Mucosa of descending colon (tissue), 3 donors: ENCODE measurements at regions not wholly inside any gene's neighbourhood (a gene's known extent, or its start where the extent isn't known, plus 50 kb on each side); places are given as distances from the start of the nearest gene placed in this dataset.
"Not testable (repeated sequence)": the region's sequence is repeated elsewhere in the genome, so short reads cannot be mapped to it uniquely, and the experiment has no call there.

Source experiments
- ATAC-seq: fragments of 200-7000 bp; cut with Tn5 transposase; one replicate; pipeline ENCODE4 v1.9.1; 2020; ENCODE audit warnings: mild to moderate bottlenecking, moderate library complexity
- DNase-seq, 3 donors: peaks; one replicate each; pipeline ENCODE4 v3.0.0-alpha.2; 2020
- H3K36me3 ChIP-seq: fragments of 200-600 bp; one replicate; pipeline ENCODE4 v1.8.0; 2021; ENCODE audit warnings: low read depth, mild to moderate bottlenecking
- H3K4me1 ChIP-seq: fragments of 200-600 bp; one replicate; pipeline ENCODE4 v1.8.0; 2021; ENCODE audit warnings: low read depth, mild to moderate bottlenecking
- H3K4me3 ChIP-seq: fragments of 200-600 bp; one replicate; pipeline ENCODE4 v1.8.0; 2021; ENCODE audit warnings: mild to moderate bottlenecking
- H3K9me3 ChIP-seq: fragments of 200-600 bp; one replicate; pipeline ENCODE4 v1.8.0; 2021; ENCODE audit warnings: mild to moderate bottlenecking
- intact Hi-C, 2 donors: fragments of 100-400 bp; cut with DNase I in 1 of 2; cut with micrococcal nuclease in 1 of 2; formaldehyde crosslinking; loops; one replicate each; pipeline versions ENCODE4 v1.11.0 to v1.11.1; 2022; cut with DNase I, micrococcal nuclease
- TF ChIP-seq, protein P1 (sequence below): fragments of 200-600 bp; IDR thresholded peaks from one replicate; pipeline ENCODE4 v1.8.0; 2022; ENCODE audit warnings: antibody characterized with exemption, mild to moderate bottlenecking
- donor health status: DM: no; HTN: no; CAD: no; lungs with moderate emphysema.
- donor health status: DM: no; HTN: no; CAD: no.
- donor health status: DM: no; HTN: yes; CAD: no.

DNA sequence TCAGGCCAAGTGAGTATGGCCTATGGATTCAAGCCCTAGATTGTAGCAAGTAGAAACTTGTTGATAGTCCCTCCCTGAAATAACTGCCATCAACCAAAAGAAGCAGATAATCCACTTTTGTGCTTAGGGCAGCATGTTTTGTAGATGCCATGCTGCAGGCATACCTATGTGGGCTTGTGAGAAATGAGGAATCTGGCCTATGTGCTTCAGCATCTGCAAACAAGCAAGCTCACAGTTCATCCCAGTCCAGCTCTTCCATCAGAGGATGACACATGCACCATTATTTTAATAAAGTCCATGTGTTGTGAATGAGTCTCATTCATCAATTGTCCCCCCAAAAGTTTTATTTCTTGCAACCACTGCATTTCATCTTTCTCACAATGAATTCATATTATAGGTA, 421.9 kb upstream of the DIPK2B start:
- Histone ChIP-seq H3K4me1 (no peaks in the 10 kb centered on the region), H3K9me3 (no peaks in the 10 kb centered on the region), H3K4me3 (no peak overlapping the region), H3K36me3 (no peaks in the 10 kb centered on the region)
- TF ChIP-seq, protein P1, sequence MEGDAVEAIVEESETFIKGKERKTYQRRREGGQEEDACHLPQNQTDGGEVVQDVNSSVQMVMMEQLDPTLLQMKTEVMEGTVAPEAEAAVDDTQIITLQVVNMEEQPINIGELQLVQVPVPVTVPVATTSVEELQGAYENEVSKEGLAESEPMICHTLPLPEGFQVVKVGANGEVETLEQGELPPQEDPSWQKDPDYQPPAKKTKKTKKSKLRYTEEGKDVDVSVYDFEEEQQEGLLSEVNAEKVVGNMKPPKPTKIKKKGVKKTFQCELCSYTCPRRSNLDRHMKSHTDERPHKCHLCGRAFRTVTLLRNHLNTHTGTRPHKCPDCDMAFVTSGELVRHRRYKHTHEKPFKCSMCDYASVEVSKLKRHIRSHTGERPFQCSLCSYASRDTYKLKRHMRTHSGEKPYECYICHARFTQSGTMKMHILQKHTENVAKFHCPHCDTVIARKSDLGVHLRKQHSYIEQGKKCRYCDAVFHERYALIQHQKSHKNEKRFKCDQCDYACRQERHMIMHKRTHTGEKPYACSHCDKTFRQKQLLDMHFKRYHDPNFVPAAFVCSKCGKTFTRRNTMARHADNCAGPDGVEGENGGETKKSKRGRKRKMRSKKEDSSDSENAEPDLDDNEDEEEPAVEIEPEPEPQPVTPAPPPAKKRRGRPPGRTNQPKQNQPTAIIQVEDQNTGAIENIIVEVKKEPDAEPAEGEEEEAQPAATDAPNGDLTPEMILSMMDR, result no peak
- DNase-seq (no peak), ATAC-seq (no peak)
- intact Hi-C loops, result no loop called here

DNA sequence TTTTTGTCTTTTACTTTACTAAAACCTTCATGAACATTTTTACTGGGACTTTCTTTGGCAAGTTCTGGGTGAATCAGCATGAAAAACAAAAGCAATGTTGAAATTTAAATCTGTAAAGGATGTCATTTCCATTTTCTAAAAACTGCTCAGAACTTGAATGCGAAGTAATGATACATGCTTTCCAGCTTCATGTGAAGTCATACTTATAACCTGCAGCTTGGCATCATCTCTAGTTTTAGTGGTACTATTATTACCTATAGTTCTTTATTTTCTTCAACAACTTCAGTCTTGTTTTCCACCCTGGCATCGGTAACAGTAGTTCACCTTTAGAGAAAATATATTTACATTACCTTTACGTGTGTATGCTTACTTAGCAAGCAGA, 421.4 kb upstream of the DIPK2B start:
- Histone ChIP-seq H3K4me1 (no peaks in the 10 kb centered on the region), H3K36me3 (no peaks in the 10 kb centered on the region), H3K4me3 (no peak overlapping the region), H3K9me3 (no peaks in the 10 kb centered on the region)
- TF ChIP-seq, protein P1, result no peak
- ATAC-seq (no peak), DNase-seq (no peak)
- intact Hi-C loops, result no loop called here

DNA sequence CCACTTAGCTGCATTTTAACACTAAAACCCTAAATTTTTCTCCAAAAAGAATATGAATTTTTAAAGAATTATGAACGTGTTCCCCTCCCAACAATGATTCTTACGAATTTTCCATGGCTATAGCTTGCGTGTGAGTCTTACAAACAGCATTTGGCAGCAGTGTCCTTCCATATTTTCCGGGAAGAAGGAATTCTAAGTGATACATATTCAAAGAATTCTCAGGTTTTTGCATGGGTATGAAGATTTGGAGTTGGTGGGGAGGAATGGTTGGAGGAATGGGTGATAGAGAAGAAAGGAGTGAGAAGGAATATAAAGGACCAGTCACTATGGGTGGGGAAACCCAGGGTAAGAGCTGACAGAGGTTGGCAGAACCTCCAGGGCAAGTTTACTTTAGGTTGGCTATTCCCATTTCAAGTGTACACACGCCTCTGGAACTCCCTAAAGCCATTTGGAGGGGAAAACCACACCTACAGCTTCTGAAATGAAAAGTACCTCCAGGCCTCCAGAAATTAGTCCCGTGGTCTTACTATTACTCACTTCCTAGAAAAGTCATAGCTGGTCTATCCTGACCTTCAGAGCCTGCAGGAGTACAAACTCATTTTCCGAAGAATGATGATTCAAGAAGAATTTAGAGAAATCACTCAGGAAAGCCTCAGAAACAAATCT, 420.8 kb upstream of the DIPK2B start:
- Histone ChIP-seq H3K4me3 (no peak overlapping the region), H3K36me3 (no peaks in the 10 kb centered on the region), H3K9me3 (no peaks in the 10 kb centered on the region), H3K4me1 (no peaks in the 10 kb centered on the region)
- TF ChIP-seq, protein P1, result no peak
- no peak for ATAC-seq
- no peak for DNase-seq
- intact Hi-C loops, result no loop called here

DNA sequence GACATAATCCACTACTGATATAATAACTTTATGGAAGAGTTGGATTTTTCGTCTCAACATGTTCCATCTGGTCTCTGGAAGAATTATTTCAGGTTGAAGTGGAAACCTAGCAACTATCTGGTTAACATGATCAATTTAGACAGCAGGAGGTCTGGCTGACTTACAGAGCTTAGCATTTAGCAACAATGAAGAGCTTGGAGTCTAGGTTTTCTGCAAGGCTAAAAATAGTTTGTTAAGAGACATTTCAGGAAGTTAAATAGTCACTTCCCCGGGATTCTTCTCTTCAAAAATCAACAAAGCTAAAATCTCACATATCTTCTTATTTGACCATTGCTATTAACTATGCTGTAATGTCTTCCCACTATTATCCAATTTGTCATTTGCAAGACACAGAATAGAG, 418.6 kb upstream of the DIPK2B start:
- ATAC-seq, result no peak
- DNase-seq, result no peak
- no peaks in the 10 kb centered on the region for H3K4me1 ChIP-seq
- no peak overlapping the region for H3K4me3 ChIP-seq
- intact Hi-C loops, result no loop called here
- H3K36me3 ChIP-seq, result no peaks in the 10 kb centered on the region
- TF ChIP-seq, protein P1, result no peak
- no peaks in the 10 kb centered on the region for H3K9me3 ChIP-seq

DNA sequence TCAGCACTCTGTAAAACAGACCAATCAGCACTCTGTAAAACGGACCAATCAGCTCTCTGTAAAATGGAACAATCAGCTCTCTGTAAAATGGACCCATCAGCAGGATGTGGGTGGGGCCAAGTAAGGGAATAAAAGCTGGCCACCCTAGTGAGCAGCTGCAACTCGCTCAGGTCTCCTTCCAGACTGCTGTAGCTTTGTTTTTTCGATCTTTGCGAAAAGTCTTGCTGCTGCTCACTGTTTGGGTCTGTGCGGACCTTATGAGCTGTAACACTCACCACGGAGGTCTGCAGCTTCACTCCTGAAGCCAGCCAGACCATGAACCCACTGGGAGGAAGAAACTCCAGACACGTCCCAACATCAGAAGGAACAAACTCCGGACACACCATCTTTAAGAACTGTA, 414.9 kb upstream of the DIPK2B start:
- H3K4me1 ChIP-seq, ATAC-seq, H3K36me3 ChIP-seq, H3K9me3 ChIP-seq, H3K4me3 ChIP-seq, intact Hi-C loops, DNase-seq: not testable (repeated sequence)

DNA sequence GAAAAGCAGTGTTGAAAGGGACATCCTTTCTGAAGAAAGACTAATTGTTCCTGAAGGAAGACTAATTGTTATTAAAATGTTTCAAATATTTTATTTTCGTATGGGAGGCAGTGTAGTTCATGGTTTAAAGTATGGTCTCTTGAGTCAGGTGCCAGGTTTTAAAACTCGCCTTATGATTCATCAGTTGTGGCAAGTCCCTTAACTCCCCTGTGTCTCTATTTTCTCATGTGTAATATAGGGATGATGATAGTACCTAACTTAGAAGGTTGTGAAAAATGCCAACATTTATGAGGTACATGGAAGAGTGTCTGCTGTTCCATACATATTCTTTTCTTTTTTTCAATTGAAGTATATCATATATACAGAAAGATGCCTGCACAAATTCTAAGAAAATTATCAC, 414.2 kb upstream of the DIPK2B start:
- intact Hi-C loops, result no loop called here
- TF ChIP-seq, protein P1, result no peak
- ATAC-seq (no peak), DNase-seq (no peak)
- H3K9me3 ChIP-seq, result no peaks in the 10 kb centered on the region
- H3K4me3 ChIP-seq, result no peak overlapping the region
- H3K36me3 ChIP-seq, result no peaks in the 10 kb centered on the region
- no peaks in the 10 kb centered on the region for H3K4me1 ChIP-seq
